ENCODE measurements at regions not wholly inside any gene's neighbourhood (a gene's known extent, or its start where the extent isn't known, plus 50 kb on each side); places are given as distances from the start of the nearest gene placed in this dataset.
A peak's percentile ranks its signal among the peaks of the same experiment; 100 is the strongest.

GRCh38 chr15:61307474-61307873 lies 78.4 kb upstream of the RORA start:
- TF ChIP-seq POLR2A (IDR thresholded peaks at IDR 0.05): no peak
- no peak for TF ChIP-seq POLR2AphosphoS5 (IDR thresholded peaks at IDR 0.05)
- no peak for TF ChIP-seq CTCF (IDR thresholded peaks at IDR 0.05)
- 76% methylated on average over 5 of the region's 5 CpGs for WGBS
- Histone ChIP-seq H3K9me3 (no peaks in the 10 kb centered on the region), H3K27me3 (replicated peaks; ENCODE audit: insufficient read depth) (no peaks in the 10 kb centered on the region), H3K4me1 (replicated peaks) (no peaks in the 10 kb centered on the region), H3K27ac (no peak overlapping the region), H3K4me3 (no peak overlapping the region), H3K36me3 (no peaks in the 10 kb centered on the region)
- DNase-seq (ENCODE audit: low spot score): no peak
- intact Hi-C loops (cut with DNase I): no loop called here

GRCh38 chr15:61301701-61302100 lies 72.6 kb upstream of the RORA start:
- WGBS: 90% methylated on average over 3 of the region's 3 CpGs
- intact Hi-C loops (cut with DNase I): no loop called here
- H3K27me3 ChIP-seq (replicated peaks; ENCODE audit: insufficient read depth): no peaks in the 10 kb centered on the region
- H3K4me1 ChIP-seq (replicated peaks): no peaks in the 10 kb centered on the region
- no peak overlapping the region for H3K4me3 ChIP-seq
- DNase-seq (ENCODE audit: low spot score): no peak
- no peak for TF ChIP-seq POLR2AphosphoS5 (IDR thresholded peaks at IDR 0.05)
- TF ChIP-seq CTCF (IDR thresholded peaks at IDR 0.05): no peak
- no peak for TF ChIP-seq POLR2A (IDR thresholded peaks at IDR 0.05)
- H3K9me3 ChIP-seq: no peaks in the 10 kb centered on the region
- no peaks in the 10 kb centered on the region for H3K36me3 ChIP-seq
- no peak overlapping the region for H3K27ac ChIP-seq

- no peak overlapping the region for H3K4me3 ChIP-seq
- 73% methylated on average over 4 of the region's 4 CpGs for WGBS
- intact Hi-C loops (cut with DNase I): no loop called here
- TF ChIP-seq CTCF (IDR thresholded peaks at IDR 0.05) (no peak), POLR2AphosphoS5 (IDR thresholded peaks at IDR 0.05) (no peak), POLR2A (IDR thresholded peaks at IDR 0.05) (no peak)
- no peak overlapping the region for H3K27ac ChIP-seq
- no peaks in the 10 kb centered on the region for H3K36me3 ChIP-seq
- no peak for DNase-seq (ENCODE audit: low spot score)
- H3K4me1 ChIP-seq (replicated peaks): no peaks in the 10 kb centered on the region
- no peaks in the 10 kb centered on the region for H3K9me3 ChIP-seq
- H3K27me3 ChIP-seq (replicated peaks; ENCODE audit: insufficient read depth): no peaks in the 10 kb centered on the region
Observed at GRCh38 chr15:61299075-61299763, 70.1 kb upstream of the RORA start.

- peak; percentile 38 for DNase-seq (ENCODE audit: low spot score)
- TF ChIP-seq CTCF (IDR thresholded peaks at IDR 0.05) (no peak), POLR2AphosphoS5 (IDR thresholded peaks at IDR 0.05) (peak; percentile 44)
- intact Hi-C loops (cut with DNase I): no loop called here
- WGBS: 43% methylated on average over 3 of the region's 3 CpGs
- Histone ChIP-seq H3K36me3 (no peaks in the 10 kb centered on the region), H3K27ac (no peak overlapping the region), H3K4me3 (no peak overlapping the region), H3K9me3 (no peaks in the 10 kb centered on the region), H3K27me3 (replicated peaks; ENCODE audit: insufficient read depth) (no peaks in the 10 kb centered on the region), H3K4me1 (replicated peaks) (no peaks in the 10 kb centered on the region)
Observed at GRCh38 chr15:61295239-61295638, 66.1 kb upstream of the RORA start.

- Histone ChIP-seq H3K4me1 (replicated peaks) (no peaks in the 10 kb centered on the region), H3K27me3 (replicated peaks; ENCODE audit: insufficient read depth) (peaks cover 5% of the 10 kb centered on the region), H3K9me3 (no peaks in the 10 kb centered on the region), H3K36me3 (no peaks in the 10 kb centered on the region), H3K27ac (no peak overlapping the region), H3K4me3 (no peak overlapping the region)
- DNase-seq (ENCODE audit: low spot score): no peak
- no peak for TF ChIP-seq POLR2A (IDR thresholded peaks at IDR 0.05)
- no peak for TF ChIP-seq POLR2AphosphoS5 (IDR thresholded peaks at IDR 0.05)
- no peak for TF ChIP-seq CTCF (IDR thresholded peaks at IDR 0.05)
- intact Hi-C loops (cut with DNase I): no loop called here
- 85% methylated on average over 4 of the region's 4 CpGs for WGBS
Observed at GRCh38 chr15:61282661-61283060, 53.6 kb upstream of the RORA start.
